GM23338 (cell line): ENCODE measurements at regions not wholly inside any gene's neighbourhood (a gene's known extent, or its start where the extent isn't known, plus 50 kb on each side); places are given as distances from the start of the nearest gene placed in this dataset.

Experiments used
- EZH2 ChIP-seq: fragments of 200-600 bp; sonication (generic); IDR thresholded peaks from one replicate; pipeline ENCODE4 v1.8.0; 2017; ENCODE audit warnings: antibody characterized with exemption, mild to moderate bottlenecking, low read depth; ENCODE audit not compliant: unreplicated experiment
- TF ChIP-seq, protein P1 (sequence below), 2 experiments: fragments of 200-600 bp in 1 of 2; sonication (generic) in 1 of 2; conservative IDR thresholded peaks; 2 replicates each; pipeline versions ENCODE4 v1.5.1 to v1.6.1; 2016 to 2017; ENCODE audit warnings: antibody characterized with exemption in 2 of 2, low read depth in 2 of 2, mild to moderate bottlenecking in 2 of 2, moderate library complexity in 1 of 2

DNA sequence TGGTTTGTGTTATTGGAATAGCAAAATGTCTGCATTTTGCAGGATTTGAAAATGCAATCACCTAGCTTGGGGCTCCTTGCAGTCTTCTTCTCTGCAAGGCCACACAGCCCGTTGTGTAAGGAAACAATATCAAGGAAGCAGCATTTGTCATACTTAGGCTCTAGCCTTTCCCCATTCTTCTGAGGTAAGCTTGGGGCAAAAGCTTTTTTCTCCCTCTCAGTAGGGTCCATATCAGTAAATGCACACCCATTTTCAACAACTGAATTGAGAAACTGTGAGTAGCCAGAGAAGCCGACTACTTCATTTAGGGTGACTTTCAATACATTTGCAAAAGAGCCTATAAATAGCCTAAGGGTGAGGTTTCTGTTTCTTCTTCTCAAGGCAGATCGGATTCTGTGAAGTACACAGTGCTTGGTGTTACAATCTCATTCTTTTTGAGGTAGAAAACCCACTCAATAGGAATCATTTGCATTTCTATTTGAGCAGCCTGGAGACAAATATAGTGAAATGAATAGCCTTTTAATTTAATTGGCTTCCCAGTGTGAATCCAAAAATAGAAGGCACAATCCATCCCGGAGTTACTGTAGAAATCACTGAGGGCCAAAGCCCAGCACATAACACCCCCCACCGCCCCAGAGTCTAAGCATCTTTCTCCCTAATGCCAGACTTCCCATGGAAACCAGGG lies 61.8 kb downstream of the BTBD3 start:
- no peak for TF ChIP-seq EZH2
- TF ChIP-seq, protein P1, sequence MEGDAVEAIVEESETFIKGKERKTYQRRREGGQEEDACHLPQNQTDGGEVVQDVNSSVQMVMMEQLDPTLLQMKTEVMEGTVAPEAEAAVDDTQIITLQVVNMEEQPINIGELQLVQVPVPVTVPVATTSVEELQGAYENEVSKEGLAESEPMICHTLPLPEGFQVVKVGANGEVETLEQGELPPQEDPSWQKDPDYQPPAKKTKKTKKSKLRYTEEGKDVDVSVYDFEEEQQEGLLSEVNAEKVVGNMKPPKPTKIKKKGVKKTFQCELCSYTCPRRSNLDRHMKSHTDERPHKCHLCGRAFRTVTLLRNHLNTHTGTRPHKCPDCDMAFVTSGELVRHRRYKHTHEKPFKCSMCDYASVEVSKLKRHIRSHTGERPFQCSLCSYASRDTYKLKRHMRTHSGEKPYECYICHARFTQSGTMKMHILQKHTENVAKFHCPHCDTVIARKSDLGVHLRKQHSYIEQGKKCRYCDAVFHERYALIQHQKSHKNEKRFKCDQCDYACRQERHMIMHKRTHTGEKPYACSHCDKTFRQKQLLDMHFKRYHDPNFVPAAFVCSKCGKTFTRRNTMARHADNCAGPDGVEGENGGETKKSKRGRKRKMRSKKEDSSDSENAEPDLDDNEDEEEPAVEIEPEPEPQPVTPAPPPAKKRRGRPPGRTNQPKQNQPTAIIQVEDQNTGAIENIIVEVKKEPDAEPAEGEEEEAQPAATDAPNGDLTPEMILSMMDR (conservative IDR thresholded peaks at IDR 0.05; ENCODE audit: low read depth in 2 of 2): no peak
